HFF-Myc (cell line): ENCODE measurements at regions not wholly inside any gene's neighbourhood (a gene's known extent, or its start where the extent isn't known, plus 50 kb on each side); places are given as distances from the start of the nearest gene placed in this dataset.

Experiments used
- DNase-seq: peaks from one replicate; pipeline ENCODE4 v3.0.0-alpha.2; 2011; ENCODE audit warnings: low read depth; ENCODE audit errors: extremely low read depth
- H3K4me3 ChIP-seq: replicated peaks from 2 replicates; pipeline ENCODE4 v1.5.1; 2011; ENCODE audit warnings: low read depth, mild to moderate bottlenecking, control low read depth, low read length
- CTCF ChIP-seq: IDR thresholded peaks from 2 replicates; pipeline ENCODE4 v1.5.1; 2012; ENCODE audit warnings: mild to moderate bottlenecking, low read depth, low read length, control low read depth; ENCODE audit errors: missing control alignments

GRCh38 chr1:4959216-4959615, 304.8 kb downstream of the AJAP1 start:
- TF ChIP-seq CTCF = no peak
- H3K4me3 ChIP-seq = no peak overlapping the region
- DNase-seq = no peak

GRCh38 chr1:4957027-4957426, 302.6 kb downstream of the AJAP1 start:
- TF ChIP-seq CTCF = no peak

GRCh38 chr1:4954392-4954791, 300.0 kb downstream of the AJAP1 start:
- no peak for DNase-seq
- no peak for TF ChIP-seq CTCF
- H3K4me3 ChIP-seq = no peak overlapping the region

More at GRCh38 chr1:4957027-4957426, 302.6 kb downstream of the AJAP1 start:
- H3K4me3 ChIP-seq = no peak overlapping the region
- DNase-seq = no peak

GRCh38 chr1:4951601-4952000, 297.2 kb downstream of the AJAP1 start:
- TF ChIP-seq CTCF = no peak
- no peak overlapping the region for H3K4me3 ChIP-seq

GRCh38 chr1:4946343-4946742, 291.9 kb downstream of the AJAP1 start:
- no peak for TF ChIP-seq CTCF
- H3K4me3 ChIP-seq = no peak overlapping the region
- no peak for DNase-seq

More at GRCh38 chr1:4951601-4952000, 297.2 kb downstream of the AJAP1 start:
- no peak for DNase-seq

GRCh38 chr1:4944911-4945310, 290.5 kb downstream of the AJAP1 start:
- TF ChIP-seq CTCF = no peak

GRCh38 chr1:4944072-4944471, 289.7 kb downstream of the AJAP1 start:
- TF ChIP-seq CTCF = no peak
- DNase-seq = no peak
- no peak overlapping the region for H3K4me3 ChIP-seq

More at GRCh38 chr1:4944911-4945310, 290.5 kb downstream of the AJAP1 start:
- no peak overlapping the region for H3K4me3 ChIP-seq
- no peak for DNase-seq
